Central memory CD8-positive, alpha-beta T cell (primary cell): ENCODE measurements at regions not wholly inside any gene's neighbourhood (a gene's known extent, or its start where the extent isn't known, plus 50 kb on each side); places are given as distances from the start of the nearest gene placed in this dataset.

Source experiments
- ATAC-seq: fragments of 150-1000 bp; cut with Tn5 transposase; replicated peaks from 2 replicates; pipeline ENCODE4 v1.10.0; 2022; ENCODE audit warnings: mild to moderate bottlenecking, moderate FRiP score, moderate number of reproducible peaks; ENCODE audit not compliant: poor library complexity, severe bottlenecking; ENCODE audit errors: extremely low read depth
- DNase-seq, 2 donors: peaks; one replicate each; pipeline ENCODE4 v3.0.0; 2021; ENCODE audit warnings: low spot score in 2 of 2
- H3K27ac Mint-ChIP-seq: one replicate; pipeline ENCODE4 v1.8.0; 2022; ENCODE audit warnings: low read depth, mild to moderate bottlenecking, moderate library complexity, mixed read lengths
- H3K27me3 Mint-ChIP-seq: one replicate; pipeline ENCODE4 v1.8.0; 2022; ENCODE audit warnings: mixed read lengths
- H3K36me3 Mint-ChIP-seq: one replicate; pipeline ENCODE4 v1.8.0; 2022; ENCODE audit warnings: mild to moderate bottlenecking, moderate library complexity, mixed read lengths; ENCODE audit not compliant: insufficient read depth
- H3K4me1 Mint-ChIP-seq: one replicate; pipeline ENCODE4 v1.8.0; 2022; ENCODE audit warnings: mixed read lengths
- H3K4me3 Mint-ChIP-seq: one replicate; pipeline ENCODE4 v1.8.0; 2022; ENCODE audit warnings: mild to moderate bottlenecking, moderate library complexity, mixed read lengths
- H3K9me3 Mint-ChIP-seq: one replicate; pipeline ENCODE4 v1.8.0; 2022; ENCODE audit warnings: mixed read lengths

GRCh38 chr20:57802765-57803507 lies 93.1 kb upstream of the PMEPA1 start:
- H3K4me1 Mint-ChIP-seq: no peaks in the 10 kb centered on the region
- no peak for ATAC-seq
- no peaks in the 10 kb centered on the region for H3K9me3 Mint-ChIP-seq
- no peak for DNase-seq
- H3K4me3 Mint-ChIP-seq: no peak overlapping the region
- H3K27ac Mint-ChIP-seq: no peak overlapping the region
- no peaks in the 10 kb centered on the region for H3K36me3 Mint-ChIP-seq
- peaks cover 23% of the 10 kb centered on the region for H3K27me3 Mint-ChIP-seq

- H3K36me3 Mint-ChIP-seq: no peaks in the 10 kb centered on the region
- no peaks in the 10 kb centered on the region for H3K4me1 Mint-ChIP-seq
- no peak for ATAC-seq
- peaks cover 11% of the 10 kb centered on the region for H3K27me3 Mint-ChIP-seq
- no peak overlapping the region for H3K27ac Mint-ChIP-seq
- no peaks in the 10 kb centered on the region for H3K9me3 Mint-ChIP-seq
- DNase-seq: no peak
- H3K4me3 Mint-ChIP-seq: no peak overlapping the region
Measured at GRCh38 chr20:57801581-57801980, 91.8 kb upstream of the PMEPA1 start.

- no peaks in the 10 kb centered on the region for H3K36me3 Mint-ChIP-seq
- H3K27me3 Mint-ChIP-seq: peaks cover 7% of the 10 kb centered on the region
- H3K4me3 Mint-ChIP-seq: no peak overlapping the region
- ATAC-seq (no peak), DNase-seq (no peak)
- H3K9me3 Mint-ChIP-seq: no peaks in the 10 kb centered on the region
- no peak overlapping the region for H3K27ac Mint-ChIP-seq
- no peaks in the 10 kb centered on the region for H3K4me1 Mint-ChIP-seq
Measured at GRCh38 chr20:57800791-57801430, 91.1 kb upstream of the PMEPA1 start.

GRCh38 chr20:57797401-57797800 lies 87.6 kb upstream of the PMEPA1 start:
- H3K4me1 Mint-ChIP-seq: no peaks in the 10 kb centered on the region
- H3K36me3 Mint-ChIP-seq: no peaks in the 10 kb centered on the region
- H3K27ac Mint-ChIP-seq: no peak overlapping the region
- H3K4me3 Mint-ChIP-seq: no peak overlapping the region
- H3K9me3 Mint-ChIP-seq: no peaks in the 10 kb centered on the region
- ATAC-seq: no peak
- peaks cover 7% of the 10 kb centered on the region for H3K27me3 Mint-ChIP-seq
- DNase-seq: no peak

DNA sequence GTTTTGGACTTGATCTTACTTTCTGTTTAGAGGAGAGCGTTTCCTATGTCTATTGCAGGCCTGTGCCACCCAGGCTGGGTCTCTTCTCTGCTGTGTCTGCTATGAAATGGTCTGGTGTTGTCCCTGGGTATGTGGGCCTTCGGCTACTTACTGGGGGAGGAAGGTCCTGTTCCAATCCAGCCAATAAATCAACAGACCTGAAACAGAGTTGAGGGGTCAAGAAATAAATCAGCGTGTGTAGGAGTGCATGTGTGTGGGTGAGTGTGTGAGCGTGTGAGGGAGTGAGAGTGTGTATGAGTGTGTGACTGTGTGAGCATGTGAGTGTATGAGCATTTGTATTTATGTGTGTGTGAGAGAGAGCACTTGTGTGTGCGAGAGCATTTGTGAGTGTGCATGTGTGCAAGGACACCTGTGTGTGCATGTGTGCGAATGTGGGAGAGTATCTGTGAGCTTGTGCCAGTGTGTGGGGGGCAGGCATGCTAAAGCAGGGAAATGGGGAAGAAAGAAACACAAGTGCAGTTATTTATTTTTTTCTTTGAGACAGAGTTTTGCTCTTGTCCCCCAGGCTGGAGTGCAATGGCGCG lies 86.3 kb upstream of the PMEPA1 start:
- H3K4me3 Mint-ChIP-seq: no peak overlapping the region
- no peak for ATAC-seq
- no peaks in the 10 kb centered on the region for H3K9me3 Mint-ChIP-seq
- H3K36me3 Mint-ChIP-seq: no peaks in the 10 kb centered on the region
- H3K27me3 Mint-ChIP-seq: peaks cover 7% of the 10 kb centered on the region
- DNase-seq: no peak
- H3K4me1 Mint-ChIP-seq: no peaks in the 10 kb centered on the region
- no peak overlapping the region for H3K27ac Mint-ChIP-seq

GRCh38 chr20:57795342-57795697 lies 85.5 kb upstream of the PMEPA1 start:
- Mint-ChIP-seq H3K4me3 (no peak overlapping the region), H3K36me3 (no peaks in the 10 kb centered on the region), H3K4me1 (no peaks in the 10 kb centered on the region), H3K27me3 (peaks cover 1% of the 10 kb centered on the region), H3K9me3 (no peaks in the 10 kb centered on the region), H3K27ac (no peak overlapping the region)
- DNase-seq (no peak), ATAC-seq (no peak)

GRCh38 chr20:57794600-57795341 lies 85.0 kb upstream of the PMEPA1 start:
- no peak for ATAC-seq

DNA sequence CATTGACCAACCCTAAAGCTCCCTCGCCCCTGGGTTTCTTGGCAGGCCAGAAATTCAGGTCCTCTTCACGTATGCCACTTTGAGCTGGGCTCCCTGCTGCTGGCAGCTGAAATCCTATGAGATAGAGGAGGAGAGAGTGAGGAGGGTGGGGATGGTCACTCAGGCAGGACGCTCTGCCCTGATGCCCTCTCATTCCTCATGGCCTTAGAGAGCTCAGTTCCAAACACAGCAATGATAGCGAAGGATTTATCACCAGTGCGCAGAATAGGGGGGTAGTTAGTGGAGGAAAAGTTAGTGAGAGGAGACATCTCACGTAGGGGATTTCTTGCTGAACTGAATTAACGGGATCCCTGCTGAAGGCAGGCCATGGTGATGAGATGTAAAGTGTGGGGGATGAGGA lies 84.2 kb upstream of the PMEPA1 start:
- Mint-ChIP-seq H3K27ac (no peak overlapping the region), H3K4me3 (no peak overlapping the region), H3K27me3 (no peaks in the 10 kb centered on the region)

More at GRCh38 chr20:57794600-57795341, 85.0 kb upstream of the PMEPA1 start:
- H3K27me3 Mint-ChIP-seq: no peaks in the 10 kb centered on the region
- no peak overlapping the region for H3K4me3 Mint-ChIP-seq
- H3K9me3 Mint-ChIP-seq: no peaks in the 10 kb centered on the region
- no peak overlapping the region for H3K27ac Mint-ChIP-seq
- DNase-seq: no peak
- no peaks in the 10 kb centered on the region for H3K4me1 Mint-ChIP-seq
- no peaks in the 10 kb centered on the region for H3K36me3 Mint-ChIP-seq

DNA sequence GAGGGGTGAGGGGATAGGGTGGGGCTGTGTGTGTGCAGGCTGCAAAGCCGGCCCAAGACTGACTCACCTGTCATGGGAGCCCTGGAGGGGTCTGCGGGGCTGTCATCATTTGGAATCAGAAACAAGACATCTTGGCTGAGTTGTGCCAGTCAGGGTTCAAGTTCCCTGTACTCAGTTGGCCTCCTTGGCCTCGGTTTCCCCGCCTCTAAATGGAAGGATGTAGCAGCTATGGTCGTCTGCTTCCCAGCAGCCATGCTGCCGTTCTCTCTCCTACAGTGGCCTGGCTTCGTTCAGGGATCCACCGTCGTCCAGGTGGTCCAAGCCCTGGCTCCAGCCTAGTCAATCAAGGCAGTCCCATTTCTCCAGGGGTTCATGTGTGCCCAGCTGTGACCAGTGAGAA lies 83.6 kb upstream of the PMEPA1 start:
- Mint-ChIP-seq H3K27me3 (no peaks in the 10 kb centered on the region), H3K36me3 (no peaks in the 10 kb centered on the region), H3K9me3 (no peaks in the 10 kb centered on the region), H3K4me1 (no peaks in the 10 kb centered on the region), H3K4me3 (no peak overlapping the region), H3K27ac (no peak overlapping the region)
- ATAC-seq (no peak), DNase-seq (no peak)

More for the DNA sequence above, 84.2 kb upstream of the PMEPA1 start:
- ATAC-seq (no peak), DNase-seq (no peak)
- H3K36me3 Mint-ChIP-seq: no peaks in the 10 kb centered on the region
- H3K9me3 Mint-ChIP-seq: no peaks in the 10 kb centered on the region
- no peaks in the 10 kb centered on the region for H3K4me1 Mint-ChIP-seq

- Mint-ChIP-seq H3K36me3 (no peaks in the 10 kb centered on the region), H3K4me1 (no peaks in the 10 kb centered on the region), H3K27ac (no peak overlapping the region), H3K27me3 (no peaks in the 10 kb centered on the region), H3K4me3 (no peak overlapping the region), H3K9me3 (no peaks in the 10 kb centered on the region)
- ATAC-seq: no peak
- no peak for DNase-seq
Measured at GRCh38 chr20:57792386-57793080, 82.7 kb upstream of the PMEPA1 start.

- no peaks in the 10 kb centered on the region for H3K36me3 Mint-ChIP-seq
- H3K27me3 Mint-ChIP-seq: peaks cover 3% of the 10 kb centered on the region
- no peaks in the 10 kb centered on the region for H3K9me3 Mint-ChIP-seq
- no peak overlapping the region for H3K4me3 Mint-ChIP-seq
- no peaks in the 10 kb centered on the region for H3K4me1 Mint-ChIP-seq
- DNase-seq: no peak
- H3K27ac Mint-ChIP-seq: no peak overlapping the region
- no peak for ATAC-seq
Measured at GRCh38 chr20:57791966-57792365, 82.2 kb upstream of the PMEPA1 start.

DNA sequence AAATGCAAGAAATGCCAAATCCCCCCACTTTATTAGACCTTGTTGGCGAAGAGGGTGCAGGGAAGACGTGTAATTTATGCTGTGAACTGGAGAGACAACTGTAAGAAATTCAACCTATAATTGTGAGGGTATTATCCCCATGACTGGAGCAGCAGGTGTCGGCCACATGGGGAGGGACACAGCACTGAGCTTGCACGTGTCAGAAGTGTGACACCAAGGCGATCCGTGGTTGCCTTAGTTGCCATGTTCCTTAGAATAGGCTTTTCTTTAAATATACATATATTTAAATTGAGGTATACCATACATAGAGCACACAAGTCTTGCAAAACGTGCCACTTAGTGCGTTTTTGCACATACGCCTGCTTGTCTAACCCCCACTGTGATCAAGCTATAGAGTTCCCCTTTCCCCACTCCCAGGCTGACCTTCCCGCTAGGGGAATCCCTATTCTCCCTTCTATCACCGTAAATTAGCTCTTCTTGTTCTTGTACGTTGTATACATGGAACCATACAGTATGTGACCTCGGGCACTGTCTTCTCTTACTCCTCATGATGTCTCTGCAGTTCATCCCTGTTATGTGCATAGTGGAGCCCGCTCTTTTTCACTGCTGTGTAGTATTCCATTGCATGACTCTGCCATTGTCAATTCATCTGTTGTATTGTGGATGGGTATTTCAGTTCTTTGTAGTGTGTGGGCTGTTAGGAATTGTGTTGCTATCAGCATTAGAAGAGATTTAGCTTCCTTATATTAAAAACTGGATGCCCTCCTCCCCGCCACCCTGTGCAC lies 81.6 kb upstream of the PMEPA1 start:
- ATAC-seq (no peak), DNase-seq (no peak)
- H3K9me3 Mint-ChIP-seq: no peaks in the 10 kb centered on the region
- H3K27me3 Mint-ChIP-seq: peaks cover 9% of the 10 kb centered on the region
- H3K36me3 Mint-ChIP-seq: no peaks in the 10 kb centered on the region
- no peak overlapping the region for H3K27ac Mint-ChIP-seq
- no peaks in the 10 kb centered on the region for H3K4me1 Mint-ChIP-seq
- H3K4me3 Mint-ChIP-seq: no peak overlapping the region
